ENCODE measurements at regions not wholly inside any gene's neighbourhood (a gene's known extent, or its start where the extent isn't known, plus 50 kb on each side); places are given as distances from the start of the nearest gene placed in this dataset.

GRCh38 chr3:10555263-10555662 lies 49.9 kb upstream of the ATP2B2 start:
- no peak for DNase-seq

GRCh38 chr3:10556312-10556711 lies 50.9 kb upstream of the ATP2B2 start:
- no peak for DNase-seq

- DNase-seq: no peak
Measured at GRCh38 chr3:10557250-10557649, 51.9 kb upstream of the ATP2B2 start.

- no peak for DNase-seq
Measured at GRCh38 chr3:10557781-10558373, 52.5 kb upstream of the ATP2B2 start.

DNA sequence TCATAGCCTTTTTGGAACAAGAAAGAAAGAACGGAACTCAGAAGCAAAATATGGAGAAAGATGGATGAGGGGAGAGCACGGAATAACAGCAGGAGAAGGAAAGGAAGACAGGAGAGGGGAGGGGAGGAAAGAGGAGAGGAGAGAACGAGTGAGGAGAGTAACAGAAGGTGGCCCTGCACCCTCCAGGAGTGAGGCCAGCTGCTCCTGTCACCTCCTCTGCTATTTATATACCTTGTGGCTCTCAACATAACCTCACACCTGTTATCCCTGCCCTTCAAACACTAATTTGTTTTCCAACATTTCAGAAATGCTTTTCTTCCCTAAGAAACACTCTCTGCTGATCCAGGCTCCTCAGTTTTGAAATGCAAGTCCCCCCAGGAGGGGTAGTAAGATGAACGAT lies 53.4 kb upstream of the ATP2B2 start:
- no peak for DNase-seq

GRCh38 chr3:10560060-10560861 lies 54.9 kb upstream of the ATP2B2 start:
- DNase-seq: no peak

DNA sequence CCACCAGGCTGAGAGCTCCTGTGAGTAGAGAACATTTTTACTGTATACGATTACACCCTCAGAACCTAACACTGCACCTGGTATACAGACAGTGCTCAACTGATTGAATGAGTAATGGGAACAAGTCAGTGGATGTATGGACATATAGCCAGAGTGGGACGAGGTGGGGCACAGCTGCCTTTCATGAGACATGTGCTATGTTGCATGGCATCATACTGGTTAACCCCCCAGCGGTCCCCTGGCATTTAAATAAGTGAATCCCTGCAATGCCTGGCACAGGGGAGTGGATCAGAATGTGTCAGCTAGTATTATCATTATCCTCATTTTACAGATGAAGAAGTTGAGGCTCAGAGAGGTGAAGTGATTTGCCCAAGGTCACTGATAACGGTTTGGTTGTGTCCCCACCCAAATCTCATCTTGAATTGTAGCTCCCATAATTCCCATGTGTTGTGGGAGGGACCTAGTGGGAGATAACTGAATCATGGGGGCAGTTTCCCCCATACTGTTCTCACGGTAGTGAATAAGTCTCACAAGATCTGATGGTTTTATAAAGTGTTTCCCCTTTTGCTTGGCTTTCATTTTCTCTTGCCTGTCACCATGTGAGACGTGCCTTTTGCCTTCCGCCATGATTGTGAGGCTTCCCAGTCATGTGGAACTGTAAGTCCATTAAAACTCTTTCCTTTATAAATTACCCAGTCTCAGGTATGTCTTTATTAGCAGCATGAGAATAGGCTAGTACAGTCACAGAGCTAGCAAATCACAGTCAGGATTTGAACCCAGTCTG lies 56.0 kb upstream of the ATP2B2 start:
- DNase-seq: no peak

GRCh38 chr3:10561946-10562560 lies 56.7 kb upstream of the ATP2B2 start:
- no peak for DNase-seq

- no peak for DNase-seq
Measured at GRCh38 chr3:10563396-10563795, 58.0 kb upstream of the ATP2B2 start.

DNA sequence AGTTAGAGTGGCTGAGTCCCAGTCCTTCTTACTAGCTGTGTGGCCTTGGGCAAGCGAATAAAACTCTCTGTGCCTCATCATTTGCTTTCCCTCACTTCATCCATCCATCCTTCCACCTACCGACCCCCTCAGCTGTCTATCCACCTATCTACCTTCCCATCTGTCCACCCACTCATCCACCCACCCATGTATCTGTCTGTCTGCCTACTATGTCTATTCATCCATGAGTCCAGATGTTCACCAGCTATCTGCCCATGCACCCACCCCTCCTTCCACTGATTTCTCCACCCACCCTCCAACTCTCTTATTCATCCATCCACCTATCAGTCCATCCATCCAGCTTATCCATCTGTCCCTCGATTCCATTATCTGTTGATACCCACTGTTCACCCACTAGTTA lies 60.4 kb upstream of the ATP2B2 start:
- DNase-seq: no peak

DNA sequence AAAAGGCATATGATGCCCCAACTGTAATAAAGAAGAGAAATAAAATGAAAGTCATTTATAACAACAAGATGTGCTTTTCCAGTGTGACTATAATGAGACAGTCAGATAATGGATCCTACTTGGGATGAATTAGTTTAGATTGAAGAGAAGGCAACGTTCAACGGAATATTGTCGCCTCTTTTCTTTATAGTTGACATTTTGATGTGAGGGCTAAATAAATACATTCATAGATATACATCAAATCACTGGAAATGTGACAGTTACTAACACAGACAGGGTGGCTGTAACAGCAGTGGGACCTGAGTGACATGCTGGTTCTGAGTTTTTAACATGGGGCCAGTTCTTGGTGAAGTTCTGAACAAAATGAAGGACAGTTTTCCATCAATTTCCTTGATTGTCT lies 61.1 kb upstream of the ATP2B2 start:
- no peak for DNase-seq

DNA sequence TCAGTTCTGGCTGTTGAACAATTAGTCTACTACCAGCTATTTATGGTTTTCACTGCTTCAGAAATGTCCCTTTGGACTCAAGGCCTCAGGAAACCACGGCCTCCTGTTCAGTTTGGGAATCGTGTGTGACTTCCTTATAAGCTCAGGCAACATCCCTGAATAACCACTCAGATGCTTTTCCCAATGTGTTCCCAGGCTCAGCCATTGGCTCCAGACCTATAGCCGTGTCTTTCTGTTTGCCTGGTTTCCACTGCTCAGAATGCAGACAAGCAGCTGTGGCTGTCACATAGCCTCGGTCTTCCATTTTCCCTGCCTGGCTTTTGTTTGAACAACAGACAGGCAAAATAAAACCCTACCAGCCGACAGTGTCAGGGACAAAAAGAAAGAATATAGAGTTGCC lies 63.2 kb upstream of the ATP2B2 start:
- no peak for DNase-seq

GRCh38 chr3:10570196-10570946 lies 65.0 kb upstream of the ATP2B2 start:
- DNase-seq: no peak

DNA sequence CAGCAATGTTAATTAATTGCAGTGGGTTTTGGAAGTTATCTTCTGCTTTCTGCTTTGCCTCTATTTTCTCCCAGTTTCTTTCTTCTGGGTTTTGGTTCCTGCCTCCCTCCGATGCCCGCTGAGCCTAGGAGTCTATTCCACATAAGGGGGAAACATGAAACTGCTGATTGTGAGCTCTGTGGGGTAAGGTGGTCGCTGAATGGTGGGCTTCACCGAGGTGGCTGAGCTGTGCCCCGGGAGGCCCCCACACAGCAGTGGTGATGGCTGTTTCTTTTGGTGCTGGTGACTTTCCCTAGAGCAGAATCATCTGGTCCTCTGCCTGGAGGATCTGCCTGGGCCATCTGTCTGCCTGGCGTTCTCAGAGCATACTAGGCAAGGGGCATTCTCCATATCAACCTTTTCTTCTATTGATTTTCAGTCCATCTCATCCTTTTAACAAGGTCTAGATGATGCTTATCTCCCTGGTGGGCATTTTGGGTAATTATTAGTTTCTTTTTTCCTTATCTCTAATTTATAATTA lies 68.8 kb upstream of the ATP2B2 start:
- DNase-seq: no peak

DNA sequence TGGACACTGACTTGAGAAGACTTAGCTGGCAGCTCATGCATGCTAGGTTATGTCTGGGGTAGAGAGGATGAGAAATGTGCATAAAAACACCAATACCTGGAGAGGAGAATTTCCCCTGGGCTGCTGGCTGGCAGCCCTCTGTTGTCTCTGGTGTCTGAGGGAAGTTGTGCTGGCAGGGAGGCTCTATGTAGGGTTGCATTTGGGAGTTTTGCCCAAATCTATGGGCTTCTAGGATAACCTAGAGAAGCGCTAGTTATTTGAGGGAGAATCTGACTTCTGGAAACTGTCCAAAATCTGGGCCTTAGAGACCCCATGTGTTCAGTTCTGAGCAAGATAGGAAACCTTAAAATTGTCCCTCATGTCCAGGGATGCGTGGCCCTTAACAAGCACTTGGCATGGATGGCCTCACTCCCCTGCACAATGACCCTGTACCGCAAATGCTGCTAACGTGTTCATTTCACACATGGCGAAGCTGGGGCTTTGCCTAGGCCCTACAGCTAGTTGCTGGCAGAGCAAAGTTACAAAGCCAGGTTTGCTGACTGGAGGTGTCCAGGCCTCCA lies 70.3 kb upstream of the ATP2B2 start:
- DNase-seq: no peak

- DNase-seq: no peak
Measured at GRCh38 chr3:10577486-10577885, 72.1 kb upstream of the ATP2B2 start.

DNA sequence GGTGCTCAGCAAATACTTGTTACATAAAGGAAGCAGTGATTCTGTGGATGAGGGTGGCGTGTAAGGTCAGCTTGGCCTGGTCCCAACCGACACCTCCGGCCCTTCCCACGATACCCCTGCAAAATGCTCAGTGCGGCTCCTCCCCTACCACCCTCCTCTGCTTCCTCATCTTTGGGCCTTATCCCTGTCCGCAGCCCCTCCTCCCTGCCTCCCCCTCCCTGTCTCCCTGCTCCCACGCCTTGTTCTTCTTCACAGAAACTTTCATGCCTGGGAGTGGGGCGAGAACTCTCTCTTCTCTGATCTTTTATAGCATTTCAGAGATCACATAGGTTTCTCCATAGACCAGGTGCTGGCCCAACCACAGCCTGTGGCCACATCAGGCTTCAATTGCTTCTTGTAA lies 75.0 kb upstream of the ATP2B2 start:
- DNase-seq: no peak

- no peak for DNase-seq
Measured at GRCh38 chr3:10581251-10581650, 75.9 kb upstream of the ATP2B2 start.

- no peak for DNase-seq
Measured at GRCh38 chr3:10581716-10582115, 76.3 kb upstream of the ATP2B2 start.

DNA sequence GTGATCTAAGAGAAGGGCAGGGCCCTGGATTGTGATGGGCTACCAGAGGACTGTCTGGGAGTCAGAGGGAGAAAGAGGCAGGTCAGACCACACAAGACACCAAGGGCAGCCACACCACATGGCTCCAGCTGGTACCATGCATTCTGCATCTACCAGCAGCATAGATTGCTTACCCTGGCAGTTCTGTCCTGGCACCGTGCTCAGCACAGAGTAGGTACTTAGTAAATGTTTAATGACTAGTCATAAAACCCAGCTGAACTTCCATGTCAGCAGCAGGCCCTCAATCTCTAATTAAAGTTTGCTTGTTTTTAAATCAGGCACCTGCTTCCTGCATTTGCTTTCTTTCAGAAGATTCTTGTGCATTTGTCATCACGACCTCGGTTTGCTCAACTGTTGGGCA lies 77.3 kb upstream of the ATP2B2 start:
- DNase-seq: no peak

DNA sequence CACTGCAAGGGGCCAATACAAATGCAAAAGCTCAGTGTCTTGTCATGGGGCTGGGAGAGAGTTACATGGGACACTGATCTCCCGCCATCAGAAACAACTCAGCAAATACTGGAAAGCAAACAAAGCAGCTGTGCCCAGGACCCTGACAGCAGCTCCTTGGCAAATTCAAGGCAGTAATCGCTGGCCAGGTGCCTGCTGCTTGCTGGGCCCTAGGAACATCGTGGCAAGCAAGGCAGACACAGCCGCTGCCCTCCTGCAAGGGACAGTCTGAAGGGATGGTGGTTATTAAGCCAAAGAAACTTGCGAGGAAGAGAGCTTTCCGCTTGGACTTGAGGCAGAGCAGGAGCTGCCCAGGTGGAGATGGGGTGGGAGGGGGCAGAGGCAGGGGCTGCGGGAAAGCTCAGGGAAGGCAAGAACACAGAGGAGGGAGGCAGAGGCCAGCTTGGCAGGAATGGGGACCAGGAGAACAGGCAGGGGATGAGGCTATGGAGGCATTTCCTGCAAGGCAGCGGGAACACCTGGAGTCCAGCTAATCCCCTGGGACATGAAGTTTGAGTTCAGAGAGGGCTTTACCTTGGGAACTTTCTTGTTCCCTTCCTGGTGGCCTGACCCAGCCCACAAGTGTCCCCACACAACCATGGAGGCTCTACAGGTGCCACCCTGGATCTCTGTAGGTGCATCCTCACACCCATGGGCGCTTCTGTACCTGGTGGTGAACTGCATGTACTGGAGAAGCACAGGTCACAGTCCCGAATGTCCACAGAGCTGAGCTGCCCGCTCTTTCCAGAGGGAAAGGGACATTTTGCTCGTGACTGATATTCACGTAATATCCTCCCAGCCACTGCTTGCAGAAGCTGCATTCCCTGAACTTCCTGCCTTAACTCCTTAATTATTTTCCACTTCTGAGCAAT lies 78.7 kb upstream of the ATP2B2 start:
- DNase-seq: no peak
